Upper lobe of left lung (tissue), 4 donors: ENCODE measurements at regions not wholly inside any gene's neighbourhood (a gene's known extent, or its start where the extent isn't known, plus 50 kb on each side); places are given as distances from the start of the nearest gene placed in this dataset.

Experiments
- CTCF ChIP-seq, 6 experiments: fragments of 450-650 bp in 4 of 6; fragments of 200-600 bp in 2 of 6; sonication (generic) in 2 of 6; IDR thresholded peaks; one replicate each; pipeline ENCODE4 v1.5.1; 2016 to 2019; ENCODE audit warnings: antibody characterized with exemption in 6 of 6
- EP300 ChIP-seq, 4 donors: sonication (generic); formaldehyde crosslinking; IDR thresholded peaks; one replicate each; pipeline ENCODE4 v1.5.1; 2017; ENCODE audit warnings: antibody characterized with exemption in 4 of 4, control low read depth in 2 of 4
- POLR2A ChIP-seq, 4 donors: fragments of 450-650 bp; IDR thresholded peaks; one replicate each; pipeline ENCODE4 v1.5.1; 2016 to 2017; ENCODE audit warnings: antibody characterized with exemption in 4 of 4, mild to moderate bottlenecking in 2 of 4
- POLR2AphosphoS5 ChIP-seq, 2 donors: sonication (generic); formaldehyde crosslinking; IDR thresholded peaks; one replicate each; pipeline ENCODE4 v1.5.1; 2017; ENCODE audit warnings: antibody characterized with exemption in 2 of 2

DNA sequence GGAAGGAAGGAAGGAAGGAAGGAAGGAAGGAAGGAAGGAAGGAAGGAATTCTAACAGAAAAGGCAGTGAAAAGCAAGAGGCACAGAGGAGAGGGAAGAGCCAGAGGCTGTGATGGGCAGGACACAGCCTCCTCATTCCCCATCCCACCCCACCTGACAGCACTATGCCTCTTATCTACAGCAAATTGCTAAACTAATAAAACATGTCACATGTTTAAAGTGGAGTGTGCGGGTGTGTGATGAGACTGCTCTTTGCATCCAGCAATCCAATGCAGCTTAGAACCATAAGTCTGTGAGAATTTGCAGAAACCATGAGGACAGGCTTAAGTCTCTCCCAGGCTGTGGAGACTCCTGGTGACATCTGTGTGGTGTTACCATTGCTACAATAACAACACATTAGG, 108.4 kb upstream of the ALK start:
- TF ChIP-seq CTCF (IDR thresholded peaks at IDR 0.05) (no peak), POLR2A (IDR thresholded peaks at IDR 0.05) (no peak), POLR2AphosphoS5 (IDR thresholded peaks at IDR 0.05) (no peak), EP300 (IDR thresholded peaks at IDR 0.05) (no peak)
